Transverse colon (tissue), 4 donors: ENCODE measurements at regions not wholly inside any gene's neighbourhood (a gene's known extent, or its start where the extent isn't known, plus 50 kb on each side); places are given as distances from the start of the nearest gene placed in this dataset.
"Not testable (repeated sequence)": the region's sequence is repeated elsewhere in the genome, so short reads cannot be mapped to it uniquely, and the experiment has no call there.

Experiments used
- EP300 ChIP-seq: sonication (generic); formaldehyde crosslinking; IDR thresholded peaks from one replicate; pipeline ENCODE4 v1.6.1; 2017; ENCODE audit warnings: antibody characterized with exemption, low read depth
- POLR2A ChIP-seq: fragments of 450-650 bp; IDR thresholded peaks from one replicate; pipeline ENCODE4 v1.6.1; 2016; ENCODE audit warnings: antibody characterized with exemption, mild to moderate bottlenecking, moderate library complexity
- POLR2AphosphoS5 ChIP-seq, 3 donors: sonication (generic); formaldehyde crosslinking; IDR thresholded peaks; one replicate each; pipeline ENCODE4 v1.6.1; 2016; ENCODE audit warnings: antibody characterized with exemption in 3 of 3
- TF ChIP-seq, protein P1 (sequence below), 5 experiments: fragments of 200-600 bp in 3 of 5; fragments of 450-650 bp in 2 of 5; sonication (generic) in 3 of 5; IDR thresholded peaks; 1 replicate in 2 of 5; 2 replicates in 3 of 5; pipeline ENCODE4 v1.5.1; 2016 to 2017; ENCODE audit warnings: antibody characterized with exemption in 5 of 5, inconsistent platforms in 3 of 5, mild to moderate bottlenecking in 2 of 5, moderate library complexity in 1 of 5

DNA sequence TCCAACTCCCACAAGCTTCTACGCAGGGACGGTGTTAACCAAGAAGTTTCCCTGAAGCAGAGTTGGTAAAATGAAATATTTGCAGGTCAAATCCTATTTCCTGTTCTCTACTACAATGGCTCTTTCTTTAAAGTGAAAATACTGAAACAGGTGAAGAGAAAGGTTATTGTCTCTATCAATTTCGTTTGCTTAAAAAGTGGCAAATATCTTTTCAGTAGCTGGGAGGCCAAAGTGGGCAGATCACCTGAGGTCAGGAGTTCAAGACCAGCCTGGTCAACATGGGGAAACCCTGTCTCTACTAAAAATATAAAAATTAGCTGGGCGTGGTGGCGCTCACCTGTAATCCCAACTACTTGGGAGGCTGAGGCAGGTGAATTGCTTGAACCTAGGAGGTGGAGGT is 134.2 kb upstream of the TPM1 start:
- TF ChIP-seq, protein P1, sequence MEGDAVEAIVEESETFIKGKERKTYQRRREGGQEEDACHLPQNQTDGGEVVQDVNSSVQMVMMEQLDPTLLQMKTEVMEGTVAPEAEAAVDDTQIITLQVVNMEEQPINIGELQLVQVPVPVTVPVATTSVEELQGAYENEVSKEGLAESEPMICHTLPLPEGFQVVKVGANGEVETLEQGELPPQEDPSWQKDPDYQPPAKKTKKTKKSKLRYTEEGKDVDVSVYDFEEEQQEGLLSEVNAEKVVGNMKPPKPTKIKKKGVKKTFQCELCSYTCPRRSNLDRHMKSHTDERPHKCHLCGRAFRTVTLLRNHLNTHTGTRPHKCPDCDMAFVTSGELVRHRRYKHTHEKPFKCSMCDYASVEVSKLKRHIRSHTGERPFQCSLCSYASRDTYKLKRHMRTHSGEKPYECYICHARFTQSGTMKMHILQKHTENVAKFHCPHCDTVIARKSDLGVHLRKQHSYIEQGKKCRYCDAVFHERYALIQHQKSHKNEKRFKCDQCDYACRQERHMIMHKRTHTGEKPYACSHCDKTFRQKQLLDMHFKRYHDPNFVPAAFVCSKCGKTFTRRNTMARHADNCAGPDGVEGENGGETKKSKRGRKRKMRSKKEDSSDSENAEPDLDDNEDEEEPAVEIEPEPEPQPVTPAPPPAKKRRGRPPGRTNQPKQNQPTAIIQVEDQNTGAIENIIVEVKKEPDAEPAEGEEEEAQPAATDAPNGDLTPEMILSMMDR (IDR thresholded peaks at IDR 0.05): not testable (repeated sequence)
- TF ChIP-seq EP300; POLR2AphosphoS5 (IDR thresholded peaks at IDR 0.05); POLR2A: not testable (repeated sequence)
